ENCODE measurements at regions not wholly inside any gene's neighbourhood (a gene's known extent, or its start where the extent isn't known, plus 50 kb on each side); places are given as distances from the start of the nearest gene placed in this dataset.
A peak's percentile ranks its signal among the peaks of the same experiment; 100 is the strongest.

DNA sequence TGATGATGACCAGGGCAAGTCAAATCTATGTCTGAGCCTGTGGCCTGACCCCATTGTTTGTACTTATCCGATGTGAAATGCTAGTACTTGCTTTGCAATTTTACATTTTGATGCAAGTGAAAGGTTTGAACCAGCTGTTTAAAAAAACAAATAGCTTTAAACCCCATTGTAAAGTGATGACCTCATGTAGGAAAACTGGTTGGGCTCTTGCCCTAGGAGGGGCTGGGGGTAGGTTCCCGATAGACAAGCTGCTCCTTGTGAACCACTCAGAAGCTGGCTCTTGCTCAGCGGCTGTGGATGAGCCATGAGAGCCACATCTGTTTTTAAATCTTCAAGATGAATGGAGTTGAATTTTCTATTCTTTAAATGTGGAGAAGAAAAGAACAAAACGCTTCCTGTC lies 185.3 kb downstream of the WDR11 start:
- no peak for DNase-seq

DNA sequence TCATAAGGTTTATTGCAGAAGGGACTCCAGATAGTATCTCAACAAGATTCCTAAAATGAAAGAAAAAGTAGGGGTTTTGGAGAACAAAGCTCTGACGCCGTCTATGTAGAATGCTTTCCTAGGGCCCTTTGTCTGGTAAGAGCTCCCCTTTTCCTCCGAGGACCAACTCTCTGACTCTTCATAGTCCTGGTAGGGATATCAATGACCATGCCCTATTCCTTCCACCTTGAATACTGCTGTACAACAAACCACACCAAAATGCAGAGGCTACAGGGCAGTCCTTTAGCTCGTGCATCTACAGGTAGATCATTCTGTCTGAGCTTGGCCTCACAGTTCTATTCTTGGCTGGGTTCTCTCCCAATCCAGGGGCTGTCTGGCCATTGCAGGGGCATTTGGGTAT lies 190.3 kb downstream of the WDR11 start:
- DNase-seq = no peak

DNA sequence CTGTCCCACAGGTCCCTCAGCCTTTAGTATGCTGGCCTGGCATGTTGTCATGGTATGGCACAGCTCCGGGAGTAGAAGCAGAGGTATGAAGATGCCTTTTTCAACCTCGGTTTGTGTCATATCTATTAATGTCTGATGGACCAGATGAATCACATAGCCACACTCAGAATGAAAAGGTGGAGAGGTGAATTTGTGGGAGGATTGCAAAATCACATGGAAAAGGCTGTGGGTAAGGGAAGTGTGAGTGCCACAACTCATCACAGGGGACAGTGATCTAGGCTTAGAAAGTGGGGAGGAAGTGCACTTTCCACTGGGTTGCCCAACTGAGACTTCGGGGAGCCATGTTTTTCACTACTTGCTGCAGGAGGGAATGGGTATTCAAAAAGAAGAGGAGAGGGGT lies 190.7 kb downstream of the WDR11 start:
- DNase-seq = no peak

DNA sequence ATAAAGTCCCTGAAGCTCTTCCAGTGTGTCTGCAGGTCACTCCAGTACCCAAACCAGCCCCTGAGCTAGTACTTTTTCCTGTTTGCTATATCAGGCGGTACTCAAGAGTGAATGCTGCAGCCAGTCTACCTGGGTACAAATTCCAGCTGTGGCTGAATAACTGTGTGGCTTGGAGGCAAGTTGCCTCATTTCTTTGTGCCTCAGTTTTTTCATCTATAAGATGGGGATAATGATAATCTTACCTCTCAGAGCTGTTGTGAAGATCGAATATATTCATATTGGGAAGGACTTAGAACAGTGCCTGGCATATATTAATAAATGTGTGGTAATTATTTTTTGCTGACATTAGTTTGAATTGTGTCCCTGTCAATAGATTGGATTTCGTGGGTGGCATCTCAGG lies 191.2 kb downstream of the WDR11 start:
- DNase-seq = no peak

DNA sequence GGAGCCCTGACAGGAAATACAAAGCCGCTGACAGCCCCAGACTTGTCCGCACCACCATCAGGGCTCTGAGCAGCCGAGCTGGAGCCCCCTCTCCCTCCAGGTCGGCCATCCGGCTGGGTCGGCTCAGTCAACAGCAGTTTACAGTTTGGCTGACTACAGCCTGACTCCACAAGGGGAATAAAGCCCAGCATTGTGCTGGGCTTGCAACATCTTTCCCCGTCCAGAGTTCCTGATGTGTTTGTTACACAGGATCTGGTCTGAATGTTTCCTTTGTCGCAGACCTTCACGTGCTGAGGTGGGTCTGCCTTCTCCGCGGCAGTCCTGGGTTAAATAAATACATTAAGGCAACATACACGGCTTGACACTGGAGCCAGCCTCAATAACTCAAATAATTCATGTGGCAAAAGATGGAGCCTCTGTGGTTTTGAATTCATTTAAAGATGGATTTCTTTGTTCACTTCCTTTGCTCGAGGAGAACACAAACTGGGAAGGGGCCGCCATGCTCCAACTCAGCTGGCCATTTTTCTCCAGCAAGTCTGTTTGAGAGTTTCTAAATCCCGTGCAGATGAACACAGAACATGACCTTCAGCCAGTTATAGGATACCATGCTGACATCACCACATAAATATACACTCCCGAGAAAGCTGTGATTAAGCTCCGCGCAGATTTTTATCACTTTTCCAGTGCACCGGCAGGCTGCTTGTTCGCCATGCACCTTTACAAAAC lies 192.1 kb downstream of the WDR11 start:
- no peak for DNase-seq

DNA sequence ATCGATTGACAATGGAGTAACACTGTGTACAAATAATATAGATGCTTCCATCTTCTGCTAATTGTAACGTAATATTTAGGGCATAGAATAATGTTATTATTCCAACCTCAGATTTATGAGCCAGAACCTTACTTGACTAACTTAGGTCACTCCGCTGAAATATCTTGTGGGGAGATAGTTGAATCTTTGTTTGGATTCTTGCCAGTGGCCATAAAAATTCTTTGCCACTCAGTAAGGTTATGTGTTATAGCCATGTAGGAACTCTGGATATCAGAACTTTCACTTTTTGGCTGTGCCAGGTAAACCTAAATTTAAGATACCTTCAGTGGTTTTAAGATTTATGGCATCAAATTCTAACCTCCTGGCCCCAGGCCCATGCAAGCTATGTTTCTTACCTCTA lies 197.6 kb downstream of the WDR11 start:
- no peak for DNase-seq

DNA sequence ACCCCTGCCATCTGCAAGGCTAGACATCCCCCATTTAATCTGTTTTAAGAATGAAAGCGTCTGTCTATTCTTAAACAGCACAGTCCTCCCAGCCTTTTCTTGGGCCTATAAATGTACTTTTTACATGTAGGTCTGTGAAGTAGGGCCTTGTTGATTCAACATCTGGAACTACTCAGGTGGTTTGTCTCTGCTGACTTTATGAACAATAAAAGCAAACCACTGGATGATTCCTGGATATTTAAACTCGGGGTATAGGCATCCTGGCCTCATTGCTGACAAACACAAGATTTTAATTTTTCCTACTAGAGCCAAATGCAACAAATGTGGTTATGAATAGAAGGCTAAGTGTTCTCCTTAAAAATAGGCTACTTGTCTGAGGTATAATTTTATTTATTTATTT lies 198.3 kb downstream of the WDR11 start:
- no peak for DNase-seq

DNA sequence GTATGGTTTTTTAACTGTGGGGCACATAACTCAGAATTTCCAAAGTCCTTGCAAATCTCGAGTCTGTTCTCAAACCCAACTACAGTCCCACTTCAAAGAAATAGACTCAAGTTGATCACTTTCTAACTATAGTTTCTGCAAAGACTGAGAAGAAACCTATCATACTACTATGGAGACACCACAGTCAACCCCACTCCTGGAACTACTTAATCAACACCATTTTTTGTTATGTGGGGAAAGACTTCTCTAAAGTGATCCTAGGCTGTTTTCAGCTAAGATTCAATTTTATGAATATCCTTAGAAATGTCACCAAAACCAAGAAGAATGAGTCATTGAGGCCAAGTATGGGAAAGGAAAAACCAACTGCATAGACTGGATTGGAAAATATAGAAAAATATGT lies 198.8 kb downstream of the WDR11 start:
- DNase-seq = no peak

DNA sequence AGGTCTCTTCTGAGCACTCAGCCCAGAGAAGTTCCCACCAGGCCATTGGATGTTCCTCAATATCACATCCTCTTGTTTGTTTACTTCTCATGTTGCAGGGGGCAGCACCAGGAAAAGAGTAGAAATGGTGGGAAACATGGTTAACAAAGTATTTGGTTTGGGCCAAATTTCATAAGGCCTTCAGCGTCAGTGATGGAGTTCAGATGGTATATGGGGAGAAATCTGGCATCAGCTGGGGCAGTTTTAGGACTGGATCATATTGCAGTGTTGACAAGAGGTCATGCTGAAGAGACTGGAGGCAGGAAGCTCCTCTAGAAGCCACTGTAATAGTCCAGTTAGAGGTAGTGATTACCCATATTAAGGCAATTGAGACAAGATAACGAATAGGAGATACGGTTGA lies 200.0 kb downstream of the WDR11 start:
- DNase-seq = no peak

DNA sequence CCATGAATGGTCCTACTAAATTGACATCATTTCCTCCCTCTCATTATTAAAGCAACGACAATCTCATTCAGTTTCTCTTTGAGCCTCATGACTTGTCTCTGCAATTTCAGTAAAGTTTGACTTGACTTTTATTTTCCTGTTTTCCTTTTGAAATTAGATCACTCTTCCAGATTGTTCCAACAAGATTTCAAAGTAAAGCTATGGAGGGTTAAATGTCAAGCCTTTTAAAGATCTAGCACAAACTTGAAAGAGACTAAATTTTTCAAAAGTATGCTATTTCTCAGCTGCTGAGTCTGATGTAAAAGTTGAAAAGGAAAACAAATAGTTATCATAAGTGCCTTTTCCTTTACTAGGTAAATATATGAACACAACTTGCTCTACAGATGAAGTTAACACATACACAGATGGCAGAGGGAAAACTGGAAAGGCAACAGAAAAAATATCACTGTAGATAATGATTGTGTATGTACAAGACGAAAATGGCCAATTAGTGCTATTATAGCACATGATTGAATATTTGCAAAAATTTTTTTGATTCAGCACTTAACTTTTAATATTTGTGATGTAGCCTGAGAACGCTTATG lies 200.6 kb downstream of the WDR11 start:
- DNase-seq = no peak

DNA sequence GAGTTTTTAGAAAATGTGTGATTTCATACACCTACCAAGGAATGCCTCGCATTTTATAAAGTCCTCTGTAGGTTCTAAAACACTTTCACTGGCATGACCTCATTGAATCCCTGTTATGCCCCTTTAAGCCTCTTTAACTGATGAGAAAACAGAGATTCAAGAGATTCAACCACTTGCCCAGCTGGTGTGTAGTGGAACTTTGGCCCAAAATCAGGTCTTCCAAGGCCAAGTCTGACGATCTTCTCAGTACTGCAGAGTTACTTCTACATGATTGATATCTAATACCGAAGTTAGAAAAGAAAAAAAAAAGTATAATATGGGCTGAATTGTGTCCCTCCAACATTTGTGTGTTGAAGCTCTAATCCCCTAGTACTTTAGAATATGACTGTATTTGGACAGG lies 202.0 kb downstream of the WDR11 start:
- DNase-seq = no peak

DNA sequence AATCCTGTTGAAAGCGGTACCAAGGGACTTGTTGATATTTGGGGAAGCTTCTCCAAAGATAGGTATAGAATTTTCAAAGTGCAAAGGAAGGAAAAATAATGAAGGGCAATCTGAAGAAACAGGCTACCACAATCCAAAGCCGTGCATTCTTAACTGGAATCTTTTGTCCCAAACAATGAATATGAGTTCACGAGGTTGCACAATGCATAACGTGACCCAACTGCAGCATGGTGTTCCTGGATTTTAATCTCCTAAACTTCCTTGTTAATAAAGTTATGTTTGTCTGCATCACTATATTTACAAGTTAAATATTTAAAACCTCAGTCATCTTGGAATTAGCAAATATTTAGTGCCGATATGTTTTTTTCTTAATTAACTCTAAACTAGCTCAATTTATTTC lies 203.7 kb downstream of the WDR11 start:
- DNase-seq = no peak

DNA sequence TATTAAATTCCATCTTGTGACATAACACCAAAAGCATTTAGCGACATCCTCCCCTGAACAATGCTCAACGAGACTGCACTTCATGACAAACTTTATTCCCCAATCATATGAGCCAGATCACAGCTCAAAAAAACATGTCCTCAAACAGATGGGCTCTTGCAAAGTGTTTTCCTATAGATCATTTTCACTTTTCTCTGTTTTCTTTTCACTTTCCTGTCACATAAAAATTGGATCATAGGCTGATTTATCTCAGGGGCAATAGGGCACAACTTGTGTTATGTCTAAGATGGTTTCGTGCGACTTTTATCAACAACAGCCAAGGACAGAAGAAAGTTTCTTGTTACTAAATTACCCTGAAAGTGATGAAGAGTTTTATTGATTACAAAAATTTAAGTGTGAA lies 206.1 kb downstream of the WDR11 start:
- DNase-seq = no peak

DNA sequence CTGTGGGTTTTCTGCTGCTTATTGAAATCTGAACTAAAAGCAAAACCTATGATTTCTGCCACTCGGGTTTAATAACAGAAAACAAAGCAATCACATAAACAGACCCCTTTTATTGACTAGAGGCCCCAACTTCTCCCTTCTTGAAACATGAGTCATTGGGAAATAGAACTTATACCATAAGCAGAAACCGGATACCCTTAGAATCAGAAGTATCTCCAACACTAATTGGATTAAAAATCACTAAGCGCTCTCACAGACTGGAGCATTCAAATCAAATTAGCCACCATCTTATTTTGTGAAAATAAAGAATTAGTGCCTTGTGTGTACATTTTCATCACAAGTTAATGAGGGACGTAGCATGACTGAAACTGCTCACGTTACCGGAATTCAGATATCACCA lies 206.9 kb downstream of the WDR11 start:
- DNase-seq = no peak

DNA sequence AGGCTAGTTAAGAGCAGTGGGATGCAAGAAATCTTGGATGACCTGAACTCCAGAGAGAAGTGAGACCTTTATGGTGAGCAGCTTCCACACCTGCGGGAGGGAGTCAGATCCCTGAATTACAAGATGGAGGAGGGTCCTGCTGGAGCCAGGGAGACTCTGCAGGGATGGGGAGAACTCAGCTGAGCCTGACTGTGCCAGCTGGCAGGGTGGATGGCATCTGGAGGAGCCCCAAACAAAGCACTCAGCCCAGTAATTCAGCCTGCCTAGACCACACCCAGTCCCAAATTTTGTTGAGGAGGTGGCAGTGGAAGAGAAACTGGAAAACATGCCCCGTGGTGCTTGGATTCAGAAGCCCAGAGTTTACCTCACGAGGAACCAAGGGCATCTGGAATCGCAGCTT lies 208.2 kb downstream of the WDR11 start:
- DNase-seq = no peak

DNA sequence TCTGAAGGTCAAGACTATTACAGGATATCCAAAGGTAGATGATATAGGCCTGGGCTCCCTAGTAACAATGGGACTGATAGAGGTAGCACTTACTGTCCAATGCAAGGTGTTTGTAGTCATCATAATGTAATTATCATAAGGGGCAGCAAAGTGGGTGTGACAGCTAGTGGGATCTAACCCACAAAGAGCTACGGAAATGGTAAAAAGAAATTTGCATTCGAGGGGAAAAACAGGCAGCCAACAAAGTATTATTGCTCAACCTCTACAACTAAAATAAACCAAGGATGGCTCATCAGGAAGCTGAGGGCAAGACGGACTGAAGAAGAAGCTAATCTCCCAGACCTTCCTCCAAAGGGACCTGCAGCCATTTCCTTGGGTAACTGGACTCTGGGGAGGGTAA lies 211.0 kb downstream of the WDR11 start:
- no peak for DNase-seq

DNA sequence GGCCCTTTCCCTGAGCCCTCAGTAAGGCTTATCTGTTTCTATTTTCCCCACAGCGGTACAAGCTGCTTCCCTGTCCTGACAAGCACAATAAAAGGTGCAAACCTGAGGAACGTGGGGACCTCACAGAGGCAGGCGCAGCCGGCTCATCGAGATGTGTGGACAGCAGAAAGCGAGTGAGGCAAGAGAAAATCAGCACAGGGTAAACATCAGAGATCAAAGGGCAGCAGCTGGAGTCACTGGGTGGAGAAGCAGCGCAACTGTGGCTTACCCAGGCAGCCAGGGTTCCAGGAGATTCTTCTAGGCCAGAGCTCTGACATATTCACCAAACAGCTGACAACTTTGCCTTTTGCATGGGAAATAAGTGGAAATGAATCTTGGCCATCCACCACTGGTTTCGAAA lies 212.6 kb downstream of the WDR11 start:
- no peak for DNase-seq

DNA sequence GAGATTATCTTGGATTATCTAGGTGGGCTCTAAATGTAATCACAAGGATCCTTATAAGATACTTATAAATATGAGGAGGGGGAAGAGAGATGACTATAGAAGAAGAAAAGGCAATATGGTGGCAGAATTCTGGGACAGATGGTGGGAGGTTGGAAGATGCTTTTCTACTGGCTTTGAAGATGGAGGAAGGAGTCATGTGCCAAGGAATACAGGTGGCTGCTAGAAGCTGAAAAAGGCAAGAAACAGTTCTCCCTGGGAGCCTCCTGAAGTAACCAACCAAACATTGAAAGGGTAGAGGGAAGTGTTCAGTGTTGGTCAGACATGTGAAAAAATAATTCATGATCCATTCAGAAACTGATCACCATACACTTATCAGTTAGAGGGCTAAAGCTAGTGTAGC lies 213.3 kb downstream of the WDR11 start:
- DNase-seq = no peak

DNA sequence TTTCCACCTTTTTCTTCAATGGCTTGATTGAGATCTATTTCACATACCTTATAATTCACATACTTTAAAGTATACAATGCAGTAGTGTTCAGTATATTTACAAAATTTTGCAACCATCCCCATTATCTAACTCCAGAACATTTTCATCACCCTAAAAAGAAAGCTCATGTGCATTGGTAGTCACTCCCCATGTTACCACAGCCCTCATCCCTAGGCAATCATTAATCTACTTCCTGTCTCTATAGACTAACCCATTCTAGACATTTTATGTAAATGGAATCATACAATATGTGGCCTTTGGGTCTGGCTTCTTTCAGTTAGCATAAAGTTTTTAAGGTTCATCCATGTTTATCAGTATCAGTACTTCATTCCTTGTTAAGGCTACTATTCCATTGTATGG lies 214.2 kb downstream of the WDR11 start:
- no peak for DNase-seq

DNA sequence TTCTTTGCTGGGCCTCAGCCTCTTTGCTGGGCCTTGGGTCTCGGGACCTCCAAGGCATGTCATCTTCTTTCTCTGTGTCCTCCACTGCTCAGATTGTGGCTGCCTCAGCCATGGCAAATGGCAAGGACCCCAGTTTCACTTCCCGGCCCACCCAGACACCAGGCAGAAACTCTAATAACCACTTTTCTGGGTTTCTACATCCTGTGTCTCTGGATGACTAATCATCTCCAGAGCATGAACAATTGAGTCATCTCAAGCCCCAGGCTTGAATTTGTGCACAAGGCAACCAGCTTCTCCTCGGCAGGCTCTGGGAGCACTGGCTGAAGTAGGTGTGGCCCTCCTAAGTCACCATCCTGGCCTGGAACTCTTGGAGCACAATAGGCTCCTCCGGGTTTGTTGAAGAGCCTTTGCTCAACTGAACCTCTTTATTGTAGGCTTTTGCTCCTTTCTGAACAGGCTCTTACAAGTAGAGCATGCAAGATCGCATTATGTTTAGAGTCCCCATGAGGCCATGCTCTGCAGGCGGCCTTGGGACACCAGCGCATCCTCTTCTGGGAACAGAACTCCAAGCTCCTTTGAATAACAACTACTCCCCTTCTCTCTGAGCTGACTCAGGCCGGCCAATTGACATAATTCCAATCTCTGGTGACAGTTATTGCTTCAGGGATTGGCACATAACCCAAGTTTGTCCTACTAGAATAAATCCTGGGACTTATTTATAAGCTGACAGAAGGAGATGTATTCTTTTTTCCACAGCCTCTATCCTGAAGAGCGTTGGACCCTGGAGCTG lies 218.1 kb downstream of the WDR11 start:
- no peak for DNase-seq

DNA sequence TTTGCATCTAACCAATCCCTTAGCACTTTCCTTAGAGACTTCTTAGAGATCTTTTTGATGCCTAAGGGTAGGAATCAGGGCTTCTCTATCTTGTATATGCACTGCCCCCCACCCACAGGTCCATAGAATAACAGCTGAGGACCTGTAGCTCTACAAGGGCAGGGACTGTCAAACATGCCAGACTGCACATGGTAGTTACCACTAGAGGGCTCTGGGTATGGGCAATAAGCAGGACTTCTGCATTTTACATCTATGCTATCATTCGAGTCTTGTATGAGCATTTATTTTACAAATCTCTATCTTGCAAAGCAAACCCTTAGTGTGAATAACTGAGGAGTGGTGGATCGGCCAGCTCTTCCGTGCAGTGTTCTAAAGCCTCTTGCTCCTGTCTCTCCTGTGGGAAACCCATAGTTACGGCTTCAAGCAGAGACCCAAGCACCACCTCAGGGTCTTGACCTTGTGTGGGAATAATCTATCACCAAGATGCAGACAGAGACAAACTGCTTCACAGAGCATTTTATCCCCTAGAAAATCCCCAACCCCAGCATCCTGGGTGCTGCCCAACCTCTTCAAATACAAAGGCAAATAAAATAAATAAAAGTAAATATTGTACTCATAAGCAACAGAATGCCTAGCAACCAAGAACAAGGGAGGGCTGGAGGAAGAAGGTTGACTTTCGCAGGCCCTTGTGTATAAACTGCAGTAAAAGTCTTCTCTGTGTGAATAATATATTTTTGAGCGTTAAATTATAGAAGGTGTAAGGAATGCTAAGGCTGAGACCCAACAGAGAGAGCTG lies 219.3 kb downstream of the WDR11 start:
- peak; percentile 8 for DNase-seq

DNA sequence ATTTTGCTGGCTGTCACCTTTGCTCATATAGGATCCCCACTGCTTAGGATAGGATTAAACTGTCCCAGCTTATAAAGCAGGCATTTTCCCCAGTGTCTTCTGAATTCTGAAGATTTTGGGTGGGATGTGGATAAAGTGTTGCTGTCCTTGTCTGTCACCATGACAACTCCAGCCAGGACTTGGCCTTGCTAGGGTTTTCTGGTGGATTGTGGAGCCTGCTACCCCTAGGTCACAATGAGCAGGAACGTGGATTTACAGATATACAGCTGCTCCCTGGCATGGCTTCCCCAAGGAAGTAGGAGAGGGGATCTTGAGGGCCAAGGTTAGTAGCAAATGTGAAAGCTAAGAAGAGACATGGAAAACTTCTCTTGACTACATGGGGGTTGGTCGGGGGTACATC lies 220.7 kb downstream of the WDR11 start:
- DNase-seq = no peak

DNA sequence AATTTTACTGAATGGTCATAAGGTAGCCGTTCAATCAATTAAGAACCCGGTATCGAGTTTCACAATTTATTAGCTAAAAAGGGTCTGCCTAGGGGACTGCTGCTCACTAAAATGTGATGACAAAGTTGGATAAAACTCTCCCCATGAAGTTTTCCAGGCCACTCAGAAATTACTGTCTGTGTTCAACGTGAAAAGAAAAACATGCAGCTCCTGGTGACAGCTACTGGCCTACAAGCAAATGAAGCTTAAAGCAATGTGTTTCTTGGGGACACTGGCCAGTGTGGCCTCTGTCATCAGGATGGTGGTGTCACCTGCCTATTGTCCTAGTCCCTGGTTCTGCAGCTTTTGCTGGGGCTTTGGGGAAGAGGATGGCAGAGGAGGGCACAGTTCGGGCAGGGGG lies 222.6 kb downstream of the WDR11 start:
- no peak for DNase-seq
